Ishikawa (cell line): ENCODE measurements at regions not wholly inside any gene's neighbourhood (a gene's known extent, or its start where the extent isn't known, plus 50 kb on each side); places are given as distances from the start of the nearest gene placed in this dataset.

ENCODE experiments used
- CEBPB ChIP-seq: IDR thresholded peaks from 2 replicates; pipeline ENCODE4 v1.6.1; 2012
- TAF1 ChIP-seq: IDR thresholded peaks from 2 replicates; pipeline ENCODE4 v1.6.1; 2012; ENCODE audit warnings: low read depth, mild to moderate bottlenecking
- YY1 ChIP-seq: IDR thresholded peaks from 2 replicates; pipeline ENCODE4 v1.6.1; 2012; ENCODE audit warnings: low read depth

DNA sequence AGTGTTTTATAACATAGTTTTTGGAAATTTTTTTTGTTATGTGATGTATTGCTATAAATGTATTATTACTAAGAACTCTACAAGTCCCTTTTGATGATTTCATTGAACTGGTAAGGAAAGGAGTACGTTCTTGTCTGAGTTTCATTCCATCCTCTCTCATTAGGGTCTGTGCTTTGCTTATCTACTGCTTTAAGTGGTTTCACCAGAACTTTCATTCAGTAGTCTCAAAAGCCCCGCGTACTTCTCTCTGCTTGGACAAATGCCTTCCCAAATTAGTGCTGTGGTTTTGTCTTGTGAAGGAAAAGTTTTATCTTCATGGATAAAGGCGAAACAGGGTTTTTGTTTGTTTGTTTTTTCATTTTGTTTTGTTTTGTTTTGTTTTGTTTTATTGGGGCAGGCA lies 469.8 kb upstream of the WWC1 start:
- TF ChIP-seq CEBPB = no peak
- no peak for TF ChIP-seq YY1
- no peak for TF ChIP-seq TAF1
